Mesenteric fat pad (tissue), 1 donor: ENCODE measurements at regions not wholly inside any gene's neighbourhood (a gene's known extent, or its start where the extent isn't known, plus 50 kb on each side); places are given as distances from the start of the nearest gene placed in this dataset.

Experiments used
- DNase-seq: peaks from one replicate; pipeline ENCODE4 v3.0.0-alpha.2; 2020; ENCODE audit warnings: low spot score
- donor health status: DM: yes; HTN: yes; CAD: no.

DNA sequence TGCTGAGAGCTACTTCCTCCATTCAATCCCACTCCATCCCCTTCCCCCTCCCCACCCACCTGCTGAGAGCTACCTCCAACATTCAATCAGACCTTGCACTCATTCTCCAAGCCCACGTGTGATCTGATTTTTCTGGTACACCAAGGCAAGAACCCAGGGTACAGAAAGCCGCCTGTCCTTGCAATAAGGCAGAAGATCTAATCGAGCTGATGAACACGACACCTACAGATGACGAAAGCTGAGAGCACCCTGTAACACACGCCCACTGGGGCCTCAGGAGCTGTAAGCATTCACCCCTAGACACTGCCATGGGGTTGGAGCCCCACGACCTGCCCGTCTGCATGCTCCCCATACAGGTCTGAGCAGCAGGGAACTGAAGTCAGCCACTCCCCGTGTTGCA is 58.3 kb downstream of the TRIML1 start:
- no peak for DNase-seq

DNA sequence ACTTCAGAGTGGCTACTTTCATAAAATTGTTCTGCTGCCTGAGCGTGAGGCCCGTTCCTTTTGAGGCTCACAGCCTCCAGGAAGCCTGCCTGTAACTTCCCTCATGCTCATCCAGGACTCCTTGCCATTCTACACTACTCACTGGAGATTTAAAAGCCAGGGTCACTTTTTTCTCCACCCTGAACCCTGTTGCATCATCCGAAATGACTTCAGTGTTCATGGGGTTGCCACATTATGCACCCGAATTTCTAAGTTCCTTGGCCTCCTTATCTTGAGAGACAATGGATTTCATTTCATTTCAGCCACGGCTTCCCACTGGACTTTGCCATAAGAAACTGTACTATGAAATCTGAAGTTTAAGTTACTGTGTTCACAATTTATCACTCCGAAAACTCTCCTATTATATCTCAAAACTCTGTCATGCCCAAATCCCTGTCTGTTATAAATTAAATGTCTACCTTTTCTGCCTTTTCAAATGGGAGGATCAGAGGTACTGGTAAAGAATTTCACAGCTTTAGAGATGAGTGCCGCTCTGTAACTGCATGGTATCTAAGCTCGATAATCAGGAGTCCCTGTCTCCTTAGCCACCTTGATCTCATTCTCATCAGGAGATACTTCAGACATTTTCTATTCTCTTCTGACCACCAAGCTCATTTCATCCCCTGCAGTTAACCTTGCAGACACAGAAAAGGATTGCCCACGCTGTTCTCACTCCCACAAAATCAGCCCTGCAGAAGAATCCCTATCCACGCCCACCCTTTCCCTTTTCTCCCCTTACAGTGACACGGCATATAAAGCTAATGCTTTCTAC is 59.9 kb downstream of the TRIML1 start:
- no peak for DNase-seq

DNA sequence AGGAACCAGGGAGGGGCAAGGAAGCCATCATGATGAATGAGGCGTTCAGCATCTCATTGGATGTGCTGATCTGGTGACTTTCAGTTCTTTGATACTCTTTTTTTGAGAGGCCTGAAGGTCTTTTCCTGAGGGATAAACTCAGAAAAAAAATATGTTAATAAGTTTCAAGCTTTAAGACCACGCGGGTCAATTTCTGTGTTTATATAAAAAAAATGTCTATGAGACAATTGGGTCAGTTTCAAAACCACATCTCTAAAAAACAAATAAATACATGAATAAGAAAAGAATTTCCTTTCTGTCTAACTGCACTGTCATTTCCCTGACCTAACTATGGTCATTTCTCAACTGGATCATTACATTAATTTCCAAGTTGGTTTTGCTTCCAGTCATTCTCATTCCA is 62.6 kb downstream of the TRIML1 start:
- no peak for DNase-seq

DNA sequence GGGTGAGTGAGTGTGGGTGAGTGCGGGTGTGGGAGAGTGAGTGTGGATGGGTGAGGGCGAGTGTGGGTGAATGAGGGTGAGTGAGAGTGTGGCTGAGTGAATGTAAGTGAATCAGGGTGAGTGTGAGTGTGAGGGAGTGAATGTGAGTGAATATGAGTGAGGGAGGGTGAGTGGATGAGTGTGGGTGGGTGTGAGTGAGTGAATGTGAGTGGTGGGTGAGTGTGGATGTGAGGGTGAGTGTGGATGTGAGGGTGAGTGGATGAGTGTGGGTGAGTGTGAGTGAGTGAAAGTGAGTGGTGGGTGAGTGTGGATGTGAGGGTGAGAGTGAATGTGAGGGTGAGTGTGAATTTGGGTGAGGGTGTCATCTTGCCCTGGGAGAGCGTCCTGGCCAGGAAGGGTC is 67.5 kb downstream of the TRIML1 start:
- no peak for DNase-seq

DNA sequence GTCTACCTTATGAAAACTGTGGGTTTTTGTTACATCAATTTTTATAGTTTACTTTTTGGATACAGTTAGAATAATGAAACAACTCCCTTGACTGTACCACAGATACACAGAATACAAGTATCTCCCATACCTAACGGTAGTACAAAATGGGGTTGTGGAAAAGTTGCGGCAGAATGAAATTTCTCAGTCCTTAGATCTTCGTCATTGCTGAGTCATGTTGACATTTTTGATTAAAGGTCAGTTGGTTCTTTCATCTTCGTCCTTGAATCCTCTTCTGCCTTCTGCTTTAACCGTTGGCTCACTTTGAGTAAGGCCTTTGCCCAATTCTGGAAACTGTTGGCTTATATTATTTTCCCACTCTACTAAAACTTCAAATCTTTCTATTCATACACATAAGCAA is 75.6 kb downstream of the TRIML1 start:
- no peak for DNase-seq

DNA sequence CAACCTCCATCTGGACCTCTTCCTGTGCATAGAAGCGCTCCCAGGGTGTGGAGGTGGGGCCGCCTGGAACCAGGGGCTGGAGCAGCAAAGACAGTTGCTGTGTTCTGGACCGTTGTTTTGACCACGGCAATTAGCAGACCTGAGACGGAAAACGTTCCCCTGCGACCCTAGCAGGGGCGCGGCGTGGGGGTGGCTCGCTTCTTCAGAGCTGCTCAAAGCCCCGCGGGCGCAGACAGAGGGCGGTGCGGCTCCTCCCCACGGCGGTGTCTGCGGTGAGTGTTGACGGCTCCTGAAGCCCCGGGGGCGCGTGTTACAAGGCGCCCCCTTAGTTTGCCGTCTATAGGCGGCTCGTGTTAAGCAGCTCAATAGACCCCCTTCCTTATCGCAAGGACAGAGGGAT is 79.2 kb downstream of the TRIML1 start:
- no peak for DNase-seq

DNA sequence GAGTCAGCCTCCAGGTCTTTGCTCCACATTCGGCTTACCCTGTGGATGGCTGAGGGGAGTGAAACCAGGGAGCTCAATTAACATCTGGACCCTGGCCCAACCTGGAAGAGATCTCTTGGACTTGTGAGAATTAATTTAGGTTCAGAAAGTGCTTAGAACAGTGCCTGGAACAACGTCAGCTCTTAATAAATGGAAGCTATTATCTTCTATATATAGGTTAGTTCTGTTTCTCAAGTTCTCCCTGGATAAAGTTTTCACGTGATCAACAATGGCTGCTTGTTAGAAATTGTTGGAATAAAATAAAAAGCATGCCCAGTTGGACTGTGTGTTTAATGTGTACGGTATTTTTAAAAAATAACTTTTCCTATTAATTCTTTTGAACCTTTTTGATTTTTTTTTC is 80.8 kb downstream of the TRIML1 start:
- DNase-seq: no peak

DNA sequence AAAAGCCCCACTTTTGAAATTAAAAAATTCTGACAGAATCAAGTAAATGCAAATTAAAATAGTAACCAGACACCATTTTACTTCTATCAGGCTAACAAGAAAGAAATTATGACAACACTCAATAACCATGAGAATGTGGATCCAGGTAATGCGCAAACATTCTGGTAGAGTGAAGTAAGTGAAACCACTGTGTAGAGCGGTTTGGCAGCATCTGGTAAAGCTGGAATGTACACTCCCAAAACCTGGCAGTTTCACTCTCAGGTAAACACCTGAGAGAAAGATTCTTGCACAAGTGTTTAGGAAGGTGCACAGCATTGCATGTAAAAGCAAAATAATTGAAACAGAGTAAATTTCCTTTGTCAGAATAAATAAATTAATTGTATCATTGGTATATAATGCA is 81.8 kb downstream of the TRIML1 start:
- no peak for DNase-seq

DNA sequence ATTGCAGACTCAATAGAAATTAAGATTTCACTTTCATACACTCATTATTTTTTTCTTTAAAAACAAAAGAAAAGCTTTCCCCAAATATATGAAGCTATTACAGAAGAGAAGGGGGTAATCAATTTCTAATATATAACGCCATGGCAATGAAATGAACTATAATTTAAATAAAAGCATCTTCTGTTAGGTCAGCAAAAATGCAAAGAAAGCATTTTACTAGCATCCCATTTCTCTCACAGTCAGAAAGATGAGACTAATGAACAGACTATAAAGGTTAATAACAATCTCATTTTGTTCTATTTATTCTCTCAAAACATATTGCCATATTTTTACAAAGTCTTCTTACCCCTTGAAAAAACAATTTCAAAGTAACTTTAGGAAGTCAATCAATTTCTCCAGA is 89.0 kb downstream of the TRIML1 start:
- no peak for DNase-seq

DNA sequence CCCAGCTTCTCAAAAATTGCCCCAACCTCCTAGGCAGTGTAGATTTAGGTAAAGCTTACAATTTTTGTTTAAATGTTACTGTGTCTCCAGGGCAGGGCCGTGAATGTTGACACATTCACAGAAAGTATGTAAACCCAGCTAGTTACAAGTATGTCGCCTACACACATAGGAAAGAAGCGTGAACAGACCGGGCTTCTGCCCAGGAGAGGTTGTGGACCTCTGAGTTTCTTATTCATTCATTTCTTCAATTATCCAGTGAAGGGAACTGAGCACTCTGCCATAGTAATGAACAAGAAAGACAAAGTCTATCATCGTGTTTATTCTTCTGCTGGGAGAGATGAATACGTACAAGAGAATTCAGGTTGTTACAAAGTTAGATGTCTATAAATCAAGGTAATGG is 93.2 kb downstream of the TRIML1 start:
- no peak for DNase-seq

DNA sequence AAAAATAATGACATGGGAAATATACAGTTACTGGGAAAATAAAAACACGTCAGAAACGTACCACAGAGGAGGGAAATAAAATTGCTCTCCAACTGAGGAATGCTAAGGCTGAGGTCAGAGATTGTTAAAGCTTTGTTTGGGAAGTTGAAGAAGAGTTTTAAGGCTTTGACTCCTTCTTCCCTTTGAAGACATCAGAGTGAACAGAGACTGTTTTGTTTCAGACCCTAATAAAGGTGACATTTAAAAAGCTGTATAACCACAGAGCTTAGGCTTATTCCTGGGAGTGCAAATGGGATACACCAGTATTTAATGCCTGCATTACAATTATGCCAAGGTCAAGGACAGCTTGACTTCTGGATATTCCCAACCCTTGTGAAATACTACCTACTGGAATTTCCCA is 102.8 kb downstream of the TRIML1 start:
- no peak for DNase-seq

DNA sequence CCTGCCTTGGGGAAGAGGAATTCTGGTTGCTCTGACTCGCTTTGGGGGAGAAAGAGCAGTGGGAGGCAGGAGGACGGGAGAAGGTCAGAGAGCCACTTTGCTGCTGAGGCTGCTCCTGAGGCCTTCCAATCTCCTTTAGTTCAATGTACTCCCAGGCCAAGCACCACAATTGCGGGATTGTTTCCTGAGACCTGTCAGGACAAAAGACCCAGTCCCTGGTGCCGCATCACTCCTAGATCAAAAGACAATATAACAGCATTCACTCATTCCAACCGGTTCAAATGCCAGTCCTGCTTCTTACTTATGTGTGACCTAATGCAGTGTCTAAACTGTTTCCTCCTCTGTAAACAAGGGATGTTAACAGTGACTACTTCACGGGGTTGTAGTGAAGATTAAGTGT is 106.4 kb downstream of the TRIML1 start:
- no peak for DNase-seq

DNA sequence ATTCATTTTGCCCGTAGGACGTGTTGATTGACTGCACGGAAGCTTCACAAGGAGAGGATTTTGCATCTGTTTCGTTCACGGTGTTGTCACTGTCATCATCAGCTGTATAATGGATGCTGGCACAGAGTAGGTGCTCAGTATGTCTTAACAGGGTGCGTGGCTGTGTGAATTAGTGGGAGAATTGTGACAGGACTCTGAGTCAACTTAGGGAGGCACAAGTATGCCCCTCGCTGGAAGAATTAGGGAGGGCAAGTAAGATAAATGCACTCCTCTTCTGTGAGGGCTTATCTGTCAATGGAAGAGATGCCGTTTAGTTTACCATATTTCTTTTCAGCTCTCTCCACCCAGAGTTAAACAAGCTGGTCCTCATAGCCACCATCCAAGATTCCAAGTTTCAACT is 107.2 kb downstream of the TRIML1 start:
- DNase-seq: no peak

DNA sequence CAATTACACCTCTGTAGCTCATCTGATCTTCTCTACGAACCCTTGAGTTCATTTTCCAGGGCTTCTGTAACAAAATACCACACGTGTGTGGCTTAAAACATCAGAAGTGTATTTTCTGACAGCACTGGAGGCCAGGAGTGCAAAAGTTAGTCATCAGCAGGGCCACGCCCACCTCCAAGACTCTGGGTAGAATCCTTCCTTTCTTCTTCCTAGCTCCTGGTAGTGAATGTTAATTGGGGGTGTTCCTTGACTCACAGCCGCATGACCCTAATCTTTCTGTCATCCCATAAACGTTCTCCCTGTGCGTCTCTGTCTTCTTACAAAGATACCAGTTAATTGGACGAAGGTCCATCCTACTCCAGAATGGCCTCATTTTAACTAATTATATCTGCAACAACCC is 115.0 kb downstream of the TRIML1 start:
- DNase-seq: no peak

DNA sequence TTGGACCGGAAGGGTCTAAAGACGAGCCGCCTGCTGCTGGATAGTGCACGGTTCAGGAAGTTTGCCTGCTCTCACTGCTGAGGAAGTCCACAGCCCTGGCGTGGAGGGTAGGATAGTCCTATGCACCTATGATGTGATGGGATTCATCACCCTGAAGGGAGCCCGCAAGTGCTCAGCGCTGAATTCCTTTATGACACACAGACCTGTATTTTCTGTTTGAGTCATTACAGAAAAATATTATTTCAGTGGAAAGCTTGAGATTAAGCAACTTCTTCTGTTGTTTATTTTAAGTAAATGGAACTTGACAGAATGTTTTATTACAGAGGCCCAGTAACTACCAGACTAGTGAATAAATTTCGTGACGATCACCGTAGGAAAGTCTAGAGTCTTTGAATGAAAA is 123.2 kb downstream of the TRIML1 start:
- DNase-seq: no peak

DNA sequence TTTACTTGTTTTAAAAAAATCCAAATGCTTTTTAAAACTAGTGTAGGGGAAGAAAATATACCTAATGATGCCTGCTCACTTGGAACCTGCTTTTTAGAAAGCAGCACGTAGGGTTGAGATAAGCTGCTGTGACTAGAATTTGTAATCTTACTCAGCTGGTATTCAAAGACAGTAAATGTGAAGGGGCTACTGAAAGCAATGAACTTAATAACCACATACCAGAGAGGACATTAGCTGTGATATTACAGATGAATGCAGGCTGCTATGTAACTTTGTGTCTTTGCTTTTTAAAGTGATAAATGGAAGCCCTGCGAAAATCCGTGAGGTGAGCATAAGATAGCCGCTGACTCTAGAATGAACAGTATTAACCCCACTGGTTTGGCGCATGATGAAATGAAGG is 124.1 kb downstream of the TRIML1 start:
- no peak for DNase-seq

DNA sequence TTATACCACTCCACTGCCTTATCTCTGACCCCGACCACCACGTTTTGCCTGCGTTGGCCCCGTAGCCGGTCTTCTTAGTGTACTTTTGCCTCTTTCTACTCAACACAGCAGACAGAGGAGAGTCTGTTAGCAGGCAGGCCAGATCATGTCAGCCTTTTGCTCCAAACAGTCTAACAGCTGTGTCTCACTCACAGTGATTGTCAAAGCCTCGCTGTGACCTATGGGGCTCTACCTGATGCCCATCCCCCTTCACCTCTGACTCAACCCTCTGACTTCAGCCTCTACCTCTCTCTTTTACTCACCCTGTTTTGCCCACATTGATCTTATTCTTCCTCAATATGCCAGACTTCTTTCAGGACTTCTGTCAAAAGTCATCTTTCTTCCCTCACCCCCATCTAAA is 127.1 kb downstream of the TRIML1 start:
- DNase-seq: no peak

DNA sequence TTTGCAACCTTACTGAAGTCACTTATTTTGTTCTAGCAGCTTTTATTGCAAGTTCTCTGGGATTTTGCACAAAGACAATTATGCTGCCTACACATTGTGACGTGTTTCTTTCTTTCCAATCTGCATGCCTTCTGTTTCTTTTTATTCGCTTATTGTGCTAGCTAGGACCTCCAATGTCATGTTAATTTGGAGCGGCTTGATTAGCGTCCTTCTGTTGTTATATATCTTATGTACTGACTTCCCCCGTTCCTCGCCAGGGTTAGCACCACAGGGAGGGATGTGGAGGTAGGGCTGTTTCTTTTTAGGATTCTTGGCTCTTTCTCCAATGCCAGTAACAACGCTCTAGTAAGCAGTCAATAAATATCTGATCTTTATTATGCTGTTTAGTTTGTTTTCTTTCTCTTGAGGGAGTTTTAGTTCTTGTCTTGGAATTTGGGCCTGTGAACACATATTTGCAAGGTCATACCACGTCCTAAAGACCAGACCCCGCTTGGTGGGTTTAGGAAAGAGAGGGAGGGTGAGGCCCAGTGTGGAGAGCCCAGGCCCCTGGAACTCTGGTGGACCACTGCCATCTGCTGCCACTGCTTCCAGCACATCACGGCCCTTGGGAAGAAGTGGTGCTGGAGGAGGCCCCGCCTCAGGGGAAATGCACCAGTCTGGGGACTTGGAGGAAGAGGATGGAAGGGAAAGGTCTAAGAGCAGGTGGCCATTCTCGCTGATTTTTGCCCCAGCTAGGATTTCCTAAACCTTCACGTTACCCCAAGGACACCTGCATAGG is 129.1 kb downstream of the TRIML1 start:
- DNase-seq: no peak

DNA sequence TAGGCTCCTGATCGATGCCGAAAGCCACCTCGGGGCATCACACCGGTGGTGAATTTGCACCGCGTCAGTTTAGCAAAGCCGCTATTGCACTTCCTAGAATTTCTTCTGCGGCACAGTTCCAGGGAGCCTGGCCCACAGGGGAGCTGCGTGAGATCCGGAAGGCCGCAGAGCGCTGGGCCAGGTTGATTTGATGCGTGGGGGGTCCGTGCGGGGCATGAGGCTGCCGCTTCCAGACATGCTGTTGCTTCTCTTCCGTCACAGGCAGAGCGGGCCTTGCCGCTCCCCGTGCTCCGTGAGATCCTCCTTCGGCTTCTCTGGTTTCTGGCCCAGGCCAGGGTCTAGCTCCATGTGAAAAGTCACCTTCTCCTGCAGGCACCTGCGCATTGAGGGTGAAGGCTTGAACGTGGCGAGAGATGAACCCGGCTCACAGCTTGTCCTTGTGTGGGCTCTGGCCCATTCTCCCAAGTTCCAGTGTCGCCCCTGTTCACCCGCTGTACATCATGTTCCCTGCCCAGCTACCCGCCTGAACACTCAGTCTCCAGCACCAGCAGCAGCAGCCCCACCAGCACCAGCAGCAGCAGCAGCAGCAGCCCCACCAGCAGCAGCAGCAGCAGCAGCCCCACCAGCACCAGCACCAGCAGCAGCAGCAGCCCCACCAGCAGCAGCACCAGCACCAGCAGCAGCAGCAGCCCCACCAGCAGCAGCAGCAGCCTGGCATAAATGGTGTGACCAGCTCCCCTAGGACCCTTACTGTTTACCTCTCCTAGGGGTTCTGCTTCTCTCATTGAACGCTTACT is 131.2 kb downstream of the TRIML1 start:
- DNase-seq: no peak

DNA sequence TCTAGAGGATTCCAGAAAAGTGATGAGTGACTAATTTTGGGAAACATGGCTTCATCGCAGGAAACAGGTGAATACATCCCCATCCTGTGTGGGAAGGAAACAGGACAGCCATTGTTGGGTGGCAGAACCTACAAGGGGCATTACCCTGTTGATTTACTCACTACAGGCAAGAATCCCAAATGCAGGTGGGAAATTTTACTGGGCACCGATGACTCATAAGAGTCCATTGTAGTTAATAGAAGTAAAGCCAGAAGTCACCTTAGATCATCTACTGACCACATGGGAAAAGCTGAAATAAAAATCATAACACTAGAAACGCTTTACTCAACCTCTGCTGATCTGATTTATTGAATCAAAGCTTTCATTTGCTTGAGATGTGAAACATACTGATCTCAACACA is 136.4 kb downstream of the TRIML1 start:
- no peak for DNase-seq

DNA sequence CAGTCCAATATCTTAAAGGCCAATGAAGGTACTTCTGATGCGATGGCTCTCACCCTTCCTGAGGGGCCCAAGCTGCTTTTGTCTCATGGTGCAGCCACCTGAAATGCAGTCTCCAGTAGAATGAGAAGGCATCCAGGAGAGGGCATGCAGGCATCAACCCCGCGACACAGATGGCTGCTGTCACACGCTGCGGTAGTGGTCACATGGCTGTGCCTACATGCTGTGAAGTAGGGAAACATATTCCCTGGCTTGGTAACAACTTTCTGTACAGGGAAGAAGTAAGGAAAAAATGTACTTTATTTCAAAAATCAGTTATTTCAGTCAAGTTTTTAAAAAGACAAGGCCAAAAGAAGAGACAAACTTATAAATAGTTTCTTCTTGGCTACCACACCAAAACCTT is 139.9 kb downstream of the TRIML1 start:
- DNase-seq: no peak
